Loucy (cell line): ENCODE measurements at regions not wholly inside any gene's neighbourhood (a gene's known extent, or its start where the extent isn't known, plus 50 kb on each side); places are given as distances from the start of the nearest gene placed in this dataset.

Experiments used
- H2AFZ ChIP-seq: fragments of 200-600 bp; sonication (generic); 2 replicates; pipeline ENCODE4 v1.6.0; 2016; ENCODE audit warnings: antibody characterized with exemption, mild to moderate bottlenecking, low read length, moderate library complexity
- H3F3A ChIP-seq: fragments of 200-600 bp; 2 replicates; pipeline ENCODE4 v1.6.0; 2016; ENCODE audit warnings: antibody characterized with exemption, low read depth, mild to moderate bottlenecking
- H3K27me3 ChIP-seq: fragments of 200-600 bp; sonication (generic); 2 replicates; pipeline ENCODE4 v1.6.1; 2014; ENCODE audit warnings: low read length, mild to moderate bottlenecking; ENCODE audit not compliant: insufficient read depth, poor library complexity, severe bottlenecking
- H3K36me3 ChIP-seq: fragments of 200-600 bp; sonication (generic); 2 replicates; pipeline ENCODE4 v1.6.1; 2016; ENCODE audit warnings: low read length; ENCODE audit not compliant: insufficient read depth
- H3K4me1 ChIP-seq: fragments of 200-600 bp; sonication (generic); 2 replicates; pipeline ENCODE4 v1.5.1; 2014; ENCODE audit warnings: low read length, mild to moderate bottlenecking; ENCODE audit not compliant: insufficient read depth, poor library complexity, severe bottlenecking
- H3K4me2 ChIP-seq: fragments of 200-600 bp; sonication (generic); 2 replicates; pipeline ENCODE4 v1.6.0; 2014; ENCODE audit warnings: antibody characterized with exemption, low read length, low read depth, mild to moderate bottlenecking; ENCODE audit not compliant: poor library complexity, severe bottlenecking
- H3K4me3 ChIP-seq: fragments of 200-600 bp; sonication (generic); 2 replicates; pipeline ENCODE4 v1.5.1; 2014; ENCODE audit warnings: low read length, mild to moderate bottlenecking, mixed read lengths; ENCODE audit not compliant: poor library complexity, severe bottlenecking
- H3K79me2 ChIP-seq: fragments of 200-600 bp; sonication (generic); 2 replicates; pipeline ENCODE4 v1.6.1; 2014; ENCODE audit warnings: low read length; ENCODE audit not compliant: insufficient read depth
- H3K9ac ChIP-seq: fragments of 200-600 bp; sonication (generic); 2 replicates; pipeline ENCODE4 v1.6.0; 2014; ENCODE audit warnings: mild to moderate bottlenecking, low read depth, low read length, moderate library complexity; ENCODE audit not compliant: poor library complexity, severe bottlenecking
- H3K9me2 ChIP-seq: fragments of 200-600 bp; sonication (generic); replicated peaks from 2 replicates; pipeline ENCODE4 v1.6.1; 2016; ENCODE audit warnings: low read depth, low read length, mixed read lengths
- H3K9me3 ChIP-seq: fragments of 200-600 bp; sonication (generic); 2 replicates; pipeline ENCODE4 v1.6.1; 2014; ENCODE audit warnings: mild to moderate bottlenecking, antibody characterized with exemption, low read length, low read depth; ENCODE audit not compliant: insufficient read depth
- H4K20me1 ChIP-seq: fragments of 200-600 bp; sonication (generic); 2 replicates; pipeline ENCODE4 v1.6.0; 2014; ENCODE audit warnings: antibody characterized with exemption, low read length, mild to moderate bottlenecking; ENCODE audit not compliant: insufficient read depth, poor library complexity, severe bottlenecking
- EZH2phosphoT487 ChIP-seq: fragments of 200-600 bp; IDR thresholded peaks from 2 replicates; pipeline ENCODE4 v1.6.1; 2018; ENCODE audit warnings: antibody characterized with exemption, mild to moderate bottlenecking, moderate library complexity, borderline replicate concordance
- TF ChIP-seq, protein P1 (sequence below): fragments of 200-600 bp; sonication (generic); conservative IDR thresholded peaks from 2 replicates; pipeline ENCODE4 v1.5.1; 2014; ENCODE audit warnings: mild to moderate bottlenecking, antibody characterized with exemption, low read length

- no peaks in the 10 kb centered on the region for H3K9me2 ChIP-seq
- H3K9me3 ChIP-seq = no peaks in the 10 kb centered on the region
- no peaks in the 10 kb centered on the region for H3K36me3 ChIP-seq
- H3K79me2 ChIP-seq = no peaks in the 10 kb centered on the region
- no peak overlapping the region for H3K9ac ChIP-seq
- H3F3A ChIP-seq = no peaks in the 10 kb centered on the region
- H3K27me3 ChIP-seq = no peaks in the 10 kb centered on the region
- H3K4me3 ChIP-seq = no peak overlapping the region
- TF ChIP-seq EZH2phosphoT487 = no peak
- TF ChIP-seq, protein P1, sequence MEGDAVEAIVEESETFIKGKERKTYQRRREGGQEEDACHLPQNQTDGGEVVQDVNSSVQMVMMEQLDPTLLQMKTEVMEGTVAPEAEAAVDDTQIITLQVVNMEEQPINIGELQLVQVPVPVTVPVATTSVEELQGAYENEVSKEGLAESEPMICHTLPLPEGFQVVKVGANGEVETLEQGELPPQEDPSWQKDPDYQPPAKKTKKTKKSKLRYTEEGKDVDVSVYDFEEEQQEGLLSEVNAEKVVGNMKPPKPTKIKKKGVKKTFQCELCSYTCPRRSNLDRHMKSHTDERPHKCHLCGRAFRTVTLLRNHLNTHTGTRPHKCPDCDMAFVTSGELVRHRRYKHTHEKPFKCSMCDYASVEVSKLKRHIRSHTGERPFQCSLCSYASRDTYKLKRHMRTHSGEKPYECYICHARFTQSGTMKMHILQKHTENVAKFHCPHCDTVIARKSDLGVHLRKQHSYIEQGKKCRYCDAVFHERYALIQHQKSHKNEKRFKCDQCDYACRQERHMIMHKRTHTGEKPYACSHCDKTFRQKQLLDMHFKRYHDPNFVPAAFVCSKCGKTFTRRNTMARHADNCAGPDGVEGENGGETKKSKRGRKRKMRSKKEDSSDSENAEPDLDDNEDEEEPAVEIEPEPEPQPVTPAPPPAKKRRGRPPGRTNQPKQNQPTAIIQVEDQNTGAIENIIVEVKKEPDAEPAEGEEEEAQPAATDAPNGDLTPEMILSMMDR = no peak
- no peak overlapping the region for H2AFZ ChIP-seq
- H3K4me2 ChIP-seq = no peak overlapping the region
- H4K20me1 ChIP-seq = no peaks in the 10 kb centered on the region
- no peaks in the 10 kb centered on the region for H3K4me1 ChIP-seq
Observed at GRCh38 chr3:113150250-113150649, 61.1 kb upstream of the BOC start.

DNA sequence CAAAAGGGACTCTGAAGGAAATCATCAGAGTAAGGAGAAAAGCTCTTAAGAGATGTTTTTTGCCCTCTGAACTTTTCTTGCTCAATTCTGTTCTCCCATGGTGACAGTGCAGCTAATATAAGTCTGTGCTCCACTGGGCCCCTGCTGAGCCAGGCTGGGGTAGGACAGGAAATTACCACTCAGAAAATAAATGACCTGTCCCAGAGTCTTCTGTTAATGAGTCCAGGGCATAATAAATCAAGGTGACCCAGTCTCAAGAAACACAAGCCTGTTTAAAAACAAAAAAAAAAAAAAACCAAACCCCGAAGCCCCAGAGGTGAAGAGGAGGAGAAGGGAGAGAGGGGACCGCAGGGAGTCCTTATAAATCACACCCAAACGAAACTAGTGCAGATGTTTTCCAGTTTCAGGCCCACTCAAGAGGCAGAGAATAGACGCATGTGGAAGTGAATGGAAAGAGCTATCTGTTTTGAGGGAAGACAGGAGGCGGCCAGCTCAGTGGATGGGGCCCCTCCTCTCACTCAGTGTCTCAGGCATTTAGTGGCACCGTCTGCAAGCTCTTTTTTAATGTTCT lies 59.8 kb upstream of the BOC start:
- H3K4me1 ChIP-seq = no peaks in the 10 kb centered on the region
- no peak overlapping the region for H3K9ac ChIP-seq
- H3K9me2 ChIP-seq = no peaks in the 10 kb centered on the region
- TF ChIP-seq, protein P1 = no peak
- TF ChIP-seq EZH2phosphoT487 = no peak
- H3K27me3 ChIP-seq = no peaks in the 10 kb centered on the region
- no peak overlapping the region for H3K4me3 ChIP-seq
- no peak overlapping the region for H2AFZ ChIP-seq
- H4K20me1 ChIP-seq = no peaks in the 10 kb centered on the region
- H3K9me3 ChIP-seq = no peaks in the 10 kb centered on the region
- H3K36me3 ChIP-seq = no peaks in the 10 kb centered on the region
- H3K4me2 ChIP-seq = no peak overlapping the region
- H3K79me2 ChIP-seq = no peaks in the 10 kb centered on the region
- no peaks in the 10 kb centered on the region for H3F3A ChIP-seq

GRCh38 chr3:113152849-113153248 lies 58.5 kb upstream of the BOC start:
- Histone ChIP-seq H3F3A (no peaks in the 10 kb centered on the region), H3K9ac (no peak overlapping the region), H2AFZ (no peak overlapping the region), H3K4me2 (no peak overlapping the region), H4K20me1 (no peaks in the 10 kb centered on the region), H3K9me3 (no peaks in the 10 kb centered on the region), H3K79me2 (no peaks in the 10 kb centered on the region), H3K36me3 (no peaks in the 10 kb centered on the region), H3K27me3 (no peaks in the 10 kb centered on the region), H3K4me3 (no peak overlapping the region), H3K9me2 (no peaks in the 10 kb centered on the region), H3K4me1 (no peaks in the 10 kb centered on the region)
- TF ChIP-seq, protein P1 = no peak
- TF ChIP-seq EZH2phosphoT487 = no peak
